Skeletal muscle tissue (tissue), 3 donors: ENCODE measurements at regions not wholly inside any gene's neighbourhood (a gene's known extent, or its start where the extent isn't known, plus 50 kb on each side); places are given as distances from the start of the nearest gene placed in this dataset.

ENCODE experiments used
- H3K27ac ChIP-seq: one replicate; pipeline ENCODE4 v1.7.0; 2013; ENCODE audit warnings: mild to moderate bottlenecking, low read depth, low read length, inconsistent platforms
- H3K27me3 ChIP-seq, 3 donors: one replicate each; pipeline ENCODE4 v1.7.0; 2013; ENCODE audit warnings: low read length in 3 of 3; ENCODE audit not compliant: control insufficient read depth in 3 of 3, insufficient read depth in 3 of 3
- H3K36me3 ChIP-seq, 3 donors: one replicate each; pipeline ENCODE4 v1.7.0; 2013; ENCODE audit warnings: low read length in 3 of 3; ENCODE audit not compliant: control insufficient read depth in 3 of 3, insufficient read depth in 3 of 3
- H3K4me1 ChIP-seq, 3 donors: one replicate each; pipeline ENCODE4 v1.7.0; 2013; ENCODE audit warnings: low read length in 3 of 3, mild to moderate bottlenecking in 3 of 3; ENCODE audit not compliant: control insufficient read depth in 3 of 3, insufficient read depth in 3 of 3
- H3K4me3 ChIP-seq, 3 donors: one replicate each; pipeline ENCODE4 v1.7.0; 2013; ENCODE audit warnings: low read length in 3 of 3
- H3K9ac ChIP-seq, 3 donors: one replicate each; pipeline ENCODE4 v1.7.0; 2013; ENCODE audit warnings: low read length in 3 of 3, mild to moderate bottlenecking in 3 of 3, moderate library complexity in 2 of 3, low read depth in 1 of 3
- H3K9me3 ChIP-seq, 3 donors: one replicate each; pipeline ENCODE4 v1.7.0; 2013; ENCODE audit warnings: low read length in 3 of 3; ENCODE audit not compliant: control insufficient read depth in 3 of 3
- donor health status: Osteomylitis.

DNA sequence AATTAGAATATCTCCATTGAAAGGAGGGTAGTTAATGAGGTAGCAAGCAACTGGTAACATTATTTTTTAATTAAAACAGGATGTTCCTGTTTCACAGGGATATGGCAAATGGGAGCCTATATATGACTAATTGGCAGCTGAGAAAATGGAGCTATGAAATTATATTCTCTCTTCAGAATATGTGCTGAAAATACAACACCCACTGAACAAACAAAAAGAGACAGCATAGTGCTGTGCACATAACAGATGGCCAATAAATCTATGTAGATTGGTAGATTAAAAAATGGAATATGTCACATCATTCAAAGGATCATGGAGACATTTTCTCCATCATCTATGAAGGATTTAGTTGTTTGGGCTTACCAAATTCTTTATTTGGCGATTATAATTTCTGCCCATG, 362.0 kb downstream of the GPR37 start:
- Histone ChIP-seq H3K36me3 (no peaks in the 10 kb centered on the region), H3K27me3 (no peaks in the 10 kb centered on the region), H3K27ac (no peak overlapping the region), H3K9ac (no peak overlapping the region), H3K4me3 (no peak overlapping the region), H3K4me1 (no peaks in the 10 kb centered on the region), H3K9me3 (no peaks in the 10 kb centered on the region)

DNA sequence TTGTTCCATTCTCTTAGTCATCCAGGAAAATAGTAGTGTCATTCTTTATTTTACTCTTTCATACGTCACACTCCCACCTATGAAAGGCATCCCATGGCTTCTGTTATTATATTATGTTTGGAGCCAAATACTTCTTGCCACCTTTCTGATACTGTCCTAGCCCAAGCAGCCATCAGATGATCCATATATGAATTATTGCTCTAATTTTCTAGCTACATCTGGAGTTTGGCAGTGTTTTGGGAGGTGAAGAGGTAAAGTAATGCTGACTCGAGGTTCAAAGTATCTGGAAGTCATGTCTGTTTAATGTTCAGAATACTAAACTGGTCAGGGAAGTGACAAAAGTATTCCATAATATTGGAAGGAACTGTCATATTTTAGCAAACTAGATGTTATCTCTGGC, 362.5 kb downstream of the GPR37 start:
- no peak overlapping the region for H3K9ac ChIP-seq
- H3K27me3 ChIP-seq, result no peaks in the 10 kb centered on the region
- no peak overlapping the region for H3K27ac ChIP-seq
- H3K4me1 ChIP-seq, result no peaks in the 10 kb centered on the region
- H3K9me3 ChIP-seq, result no peaks in the 10 kb centered on the region
- H3K4me3 ChIP-seq, result no peak overlapping the region
- H3K36me3 ChIP-seq, result no peaks in the 10 kb centered on the region

DNA sequence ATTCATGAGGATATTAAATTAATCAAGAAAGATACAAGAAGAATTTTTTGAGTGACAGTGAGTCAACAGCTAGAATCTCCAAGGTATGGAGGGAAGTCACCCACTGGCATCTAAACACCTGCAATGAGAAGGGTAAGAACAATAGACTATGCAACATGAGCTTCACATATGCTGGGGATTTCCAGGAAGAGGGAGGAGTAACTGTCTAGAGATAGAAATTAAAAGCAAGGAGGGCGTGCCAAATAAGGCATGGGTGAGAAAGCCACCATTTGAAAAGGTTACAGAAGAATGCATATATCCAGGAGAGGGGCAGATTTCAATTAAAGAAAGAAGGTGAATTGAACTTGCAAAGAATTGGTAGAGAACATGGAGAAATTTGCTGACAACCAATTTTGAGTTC, 365.7 kb downstream of the GPR37 start:
- no peaks in the 10 kb centered on the region for H3K9me3 ChIP-seq
- H3K9ac ChIP-seq, result no peak overlapping the region
- H3K27me3 ChIP-seq, result no peaks in the 10 kb centered on the region
- H3K27ac ChIP-seq, result no peak overlapping the region
- no peaks in the 10 kb centered on the region for H3K4me1 ChIP-seq
- H3K36me3 ChIP-seq, result no peaks in the 10 kb centered on the region
- H3K4me3 ChIP-seq, result no peak overlapping the region

DNA sequence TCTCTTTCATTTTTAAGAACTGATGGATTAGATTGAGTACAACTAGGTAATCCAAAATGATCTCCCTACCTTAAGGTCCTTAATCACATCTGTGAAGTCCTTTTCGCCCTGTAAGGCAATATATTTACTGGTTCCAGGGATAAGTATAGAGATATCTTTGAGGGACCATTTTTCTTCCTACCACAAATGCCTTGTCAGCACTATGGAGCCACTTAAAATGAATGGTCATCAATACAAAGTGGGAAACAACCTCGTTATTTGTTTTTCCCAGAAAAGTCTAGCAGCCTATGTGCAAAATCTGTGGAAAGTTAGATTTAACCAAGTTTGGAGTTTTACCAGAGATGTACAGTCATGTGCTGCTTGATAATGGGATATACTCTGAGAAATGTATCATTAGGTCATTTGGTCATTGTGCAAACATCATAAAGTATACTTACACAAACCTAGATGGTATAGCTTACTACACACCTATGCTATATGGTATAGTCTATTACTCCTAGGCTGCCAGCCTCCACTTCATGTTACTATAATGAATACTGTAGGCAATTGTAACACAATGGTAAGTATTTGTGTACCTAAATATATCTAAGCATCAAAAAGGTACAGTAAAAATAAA, 366.2 kb upstream of the TMEM229A start:
- no peaks in the 10 kb centered on the region for H3K27me3 ChIP-seq
- H3K9ac ChIP-seq, result no peak overlapping the region
- H3K4me1 ChIP-seq, result no peaks in the 10 kb centered on the region
- H3K36me3 ChIP-seq, result no peaks in the 10 kb centered on the region
- H3K4me3 ChIP-seq, result no peak overlapping the region
- H3K9me3 ChIP-seq, result no peaks in the 10 kb centered on the region
- no peak overlapping the region for H3K27ac ChIP-seq

DNA sequence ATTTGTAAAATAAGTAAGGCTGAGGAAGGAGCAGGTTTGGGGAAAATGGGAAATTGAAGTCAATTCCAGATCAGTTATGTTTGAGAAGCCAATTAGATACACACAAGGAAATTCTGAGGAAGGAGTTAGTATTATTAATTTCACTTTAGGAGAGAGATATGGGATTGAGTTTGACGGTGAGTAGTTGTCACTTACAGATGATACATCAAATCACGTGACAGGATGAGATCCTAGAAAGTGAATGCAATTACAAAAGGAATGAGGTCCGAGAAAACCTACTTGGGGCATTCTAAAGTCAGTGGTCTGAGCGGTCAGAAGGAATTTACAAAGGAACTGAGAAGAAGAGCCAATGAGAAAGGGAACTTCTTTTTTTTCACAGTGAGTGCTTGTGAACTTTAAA, 364.3 kb upstream of the TMEM229A start:
- H3K36me3 ChIP-seq, result no peaks in the 10 kb centered on the region
- H3K27me3 ChIP-seq, result no peaks in the 10 kb centered on the region
- no peaks in the 10 kb centered on the region for H3K9me3 ChIP-seq
- H3K4me1 ChIP-seq, result no peaks in the 10 kb centered on the region
- no peak overlapping the region for H3K4me3 ChIP-seq
- no peak overlapping the region for H3K27ac ChIP-seq
- no peak overlapping the region for H3K9ac ChIP-seq

DNA sequence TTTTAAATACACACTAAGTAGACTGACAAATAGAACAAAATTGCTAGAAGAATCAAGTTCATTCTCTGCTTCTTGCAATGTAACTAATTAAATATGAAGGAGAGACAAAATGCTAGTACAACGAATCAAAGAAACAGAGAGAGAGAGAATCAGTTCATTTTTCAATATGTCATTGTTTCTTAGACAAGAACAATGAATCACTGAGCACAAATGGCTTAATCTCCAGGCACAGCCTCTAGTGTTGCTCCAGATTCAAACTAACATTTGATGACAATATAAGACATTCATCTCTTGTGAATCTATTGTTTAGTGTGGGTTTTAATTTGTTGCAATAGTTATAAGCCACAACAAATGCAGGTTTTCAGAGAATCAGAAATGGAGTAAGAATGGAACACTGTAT, 357.4 kb upstream of the TMEM229A start:
- no peaks in the 10 kb centered on the region for H3K4me1 ChIP-seq
- H3K9ac ChIP-seq, result no peak overlapping the region
- H3K9me3 ChIP-seq, result no peaks in the 10 kb centered on the region
- H3K36me3 ChIP-seq, result no peaks in the 10 kb centered on the region
- H3K4me3 ChIP-seq, result no peak overlapping the region
- H3K27ac ChIP-seq, result no peak overlapping the region
- no peaks in the 10 kb centered on the region for H3K27me3 ChIP-seq

DNA sequence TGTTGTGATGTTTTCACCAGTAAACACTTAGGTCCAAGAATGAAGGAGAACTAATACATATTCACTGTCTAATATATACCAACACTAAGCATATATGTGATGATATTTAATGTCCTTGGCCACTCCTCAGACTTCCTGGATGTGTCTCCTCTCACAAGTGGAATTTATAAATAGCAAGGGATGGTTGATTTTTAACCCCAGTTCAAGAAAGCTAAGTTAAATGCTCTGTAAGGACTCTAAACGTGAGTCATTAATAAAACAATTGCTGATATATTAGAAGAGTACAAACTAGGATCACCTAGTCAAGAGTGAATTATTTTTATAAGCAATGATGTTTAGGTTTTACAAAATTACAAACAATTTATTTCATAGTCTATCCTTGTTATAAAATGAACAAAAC, 355.9 kb upstream of the TMEM229A start:
- H3K36me3 ChIP-seq, result no peaks in the 10 kb centered on the region
- H3K9me3 ChIP-seq, result no peaks in the 10 kb centered on the region
- H3K4me1 ChIP-seq, result no peaks in the 10 kb centered on the region
- no peak overlapping the region for H3K4me3 ChIP-seq
- no peaks in the 10 kb centered on the region for H3K27me3 ChIP-seq
- no peak overlapping the region for H3K27ac ChIP-seq
- no peak overlapping the region for H3K9ac ChIP-seq

DNA sequence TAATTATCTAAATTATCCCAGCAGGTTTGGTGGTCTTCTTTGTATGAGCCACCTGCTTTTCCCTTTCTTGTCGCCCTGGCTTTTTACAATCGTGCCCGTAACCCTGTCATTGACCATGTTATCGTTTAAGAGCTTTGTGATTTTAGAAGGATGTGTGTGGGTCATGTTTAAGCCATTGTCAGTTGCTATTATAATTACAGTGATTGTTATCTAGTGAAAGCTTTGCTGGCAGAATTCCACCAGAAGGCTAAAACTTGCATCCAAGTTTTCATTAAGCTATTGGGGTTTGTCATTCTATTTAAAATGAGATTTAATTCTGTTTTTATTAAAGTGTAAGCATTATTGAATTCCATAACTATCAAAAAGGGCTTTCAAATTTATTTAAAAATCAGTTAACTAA, 354.2 kb upstream of the TMEM229A start:
- no peak overlapping the region for H3K4me3 ChIP-seq
- H3K27me3 ChIP-seq, result no peaks in the 10 kb centered on the region
- H3K4me1 ChIP-seq, result no peaks in the 10 kb centered on the region
- no peaks in the 10 kb centered on the region for H3K9me3 ChIP-seq
- no peak overlapping the region for H3K9ac ChIP-seq
- no peaks in the 10 kb centered on the region for H3K36me3 ChIP-seq
- no peak overlapping the region for H3K27ac ChIP-seq

DNA sequence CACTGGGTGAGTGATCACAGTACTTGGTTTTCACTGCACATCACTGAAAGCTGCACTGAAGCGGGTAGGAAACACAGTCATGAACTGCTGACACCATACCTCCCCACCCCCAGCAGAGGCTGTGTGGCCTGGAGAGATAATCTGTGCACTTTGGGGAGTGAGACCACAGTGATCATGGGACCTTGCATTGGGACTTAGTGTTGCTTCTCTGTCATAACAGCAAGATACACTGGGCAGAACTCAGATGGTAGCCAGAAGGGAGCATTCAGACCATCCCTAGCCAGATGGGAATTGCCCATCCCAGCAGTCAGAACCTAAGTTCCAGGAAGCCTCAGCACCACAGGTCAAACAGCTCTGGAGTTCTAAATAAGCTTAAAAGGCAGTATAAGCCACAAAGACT, 346.4 kb upstream of the TMEM229A start:
- Histone ChIP-seq H3K36me3 (no peaks in the 10 kb centered on the region), H3K4me1 (no peaks in the 10 kb centered on the region), H3K9me3 (no peaks in the 10 kb centered on the region), H3K27ac (no peak overlapping the region), H3K4me3 (no peak overlapping the region), H3K27me3 (no peaks in the 10 kb centered on the region), H3K9ac (no peak overlapping the region)

DNA sequence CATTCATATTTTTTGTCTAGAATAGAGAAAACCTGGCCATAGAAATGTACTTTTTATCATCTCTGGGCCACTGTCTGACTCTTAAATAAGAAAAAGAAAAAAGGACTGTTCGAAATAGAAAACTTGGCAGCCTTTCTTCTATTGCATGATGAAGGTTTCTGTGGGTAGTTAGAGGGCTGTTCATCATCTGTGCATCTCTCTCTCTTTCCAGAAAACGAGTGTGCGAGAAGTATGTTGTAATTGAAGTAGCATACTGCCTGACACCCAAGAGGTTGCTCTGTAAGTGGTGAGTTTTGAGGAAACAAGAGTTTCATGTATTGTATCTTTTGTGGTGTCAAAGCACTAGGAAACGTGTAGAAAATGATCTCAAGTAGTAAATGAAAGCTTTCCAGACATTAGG, 343.2 kb upstream of the TMEM229A start:
- no peaks in the 10 kb centered on the region for H3K9me3 ChIP-seq
- H3K27ac ChIP-seq, result no peak overlapping the region
- no peaks in the 10 kb centered on the region for H3K27me3 ChIP-seq
- no peak overlapping the region for H3K4me3 ChIP-seq
- no peaks in the 10 kb centered on the region for H3K4me1 ChIP-seq
- H3K9ac ChIP-seq, result no peak overlapping the region
- H3K36me3 ChIP-seq, result no peaks in the 10 kb centered on the region

DNA sequence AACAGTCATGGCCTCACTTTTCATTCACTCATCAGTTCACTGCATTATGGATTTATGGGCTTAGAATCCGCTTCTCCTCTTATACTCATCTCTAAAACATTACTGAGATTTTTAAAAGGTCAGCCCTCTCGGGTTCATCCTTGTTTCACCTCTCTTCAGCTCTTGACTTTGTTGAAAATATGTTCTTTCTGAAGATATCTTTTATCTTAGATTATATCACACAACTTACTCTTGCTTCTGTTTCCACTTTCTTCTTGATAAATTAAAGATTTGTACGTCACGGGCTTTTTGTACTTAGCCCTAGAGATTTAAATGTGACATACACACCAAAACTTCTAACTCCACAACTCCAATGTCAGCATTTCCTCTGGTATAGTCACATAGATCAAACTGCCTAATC, 342.5 kb upstream of the TMEM229A start:
- Histone ChIP-seq H3K9me3 (no peaks in the 10 kb centered on the region), H3K9ac (no peak overlapping the region), H3K4me1 (no peaks in the 10 kb centered on the region), H3K4me3 (no peak overlapping the region), H3K27ac (no peak overlapping the region), H3K36me3 (no peaks in the 10 kb centered on the region), H3K27me3 (no peaks in the 10 kb centered on the region)
